ENCODE measurements at regions not wholly inside any gene's neighbourhood (a gene's known extent, or its start where the extent isn't known, plus 50 kb on each side); places are given as distances from the start of the nearest gene placed in this dataset.
"Not testable (repeated sequence)": the region's sequence is repeated elsewhere in the genome, so short reads cannot be mapped to it uniquely, and the experiment has no call there.

DNA sequence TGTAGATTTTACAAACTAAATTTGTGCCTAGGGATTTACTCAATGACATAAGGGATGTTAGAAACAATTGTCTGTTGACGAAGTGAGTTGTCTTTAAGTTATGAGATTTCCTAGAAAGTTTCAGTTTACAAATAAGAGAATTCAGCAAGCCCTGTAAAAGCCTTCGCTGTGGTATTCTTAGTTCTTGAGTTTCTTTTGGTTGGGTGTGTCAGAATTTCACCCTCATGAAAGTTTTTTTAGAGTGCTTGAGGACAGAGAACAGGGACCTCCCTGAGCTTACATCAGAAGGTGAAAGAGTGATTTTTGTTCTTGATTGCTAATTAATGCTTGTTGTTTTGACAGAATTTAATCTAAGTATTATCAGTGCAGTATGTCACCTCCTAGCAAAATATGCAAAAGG, 2628.2 kb downstream of the ARAP2 start:
- DNase-seq, result no peak

DNA sequence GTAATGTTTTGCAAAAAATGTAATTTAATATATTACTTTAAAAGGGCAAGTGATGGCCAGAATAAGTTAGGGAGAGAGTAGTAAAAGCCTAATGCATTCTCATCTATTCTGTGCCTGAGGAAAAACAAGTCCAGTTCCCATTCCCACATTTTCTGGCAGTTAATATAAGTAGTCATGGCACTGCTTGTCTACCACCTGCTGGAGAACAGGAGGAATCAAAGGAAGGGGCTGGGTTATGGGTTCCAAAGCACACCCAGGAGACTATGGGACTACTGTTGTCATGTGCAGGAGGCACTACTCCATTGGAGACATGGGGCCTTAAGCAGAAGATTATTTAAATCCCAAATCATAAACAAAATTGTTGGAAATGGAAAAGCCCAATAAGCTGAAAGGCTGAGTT, 2618.6 kb downstream of the ARAP2 start:
- DNase-seq, result no peak

DNA sequence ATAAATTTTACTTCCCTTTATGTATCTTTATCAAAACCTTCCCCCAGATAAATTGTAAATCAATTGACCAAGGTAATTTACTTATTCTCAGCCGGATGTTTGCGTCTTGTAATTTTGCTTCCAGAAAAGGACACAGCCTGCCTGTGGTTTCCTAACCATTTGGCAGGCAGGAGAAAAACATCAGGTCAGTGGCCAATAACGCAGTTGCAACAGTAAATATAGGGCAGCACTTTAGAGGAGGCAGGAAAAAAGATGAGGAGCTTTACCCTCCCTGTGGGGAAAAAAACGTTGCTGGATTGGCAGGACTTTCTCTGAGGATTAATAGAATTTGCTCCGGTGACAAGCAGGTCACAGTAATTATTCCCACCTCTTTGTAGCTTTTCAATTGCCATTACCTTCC, 2618.1 kb downstream of the ARAP2 start:
- no peak for DNase-seq

DNA sequence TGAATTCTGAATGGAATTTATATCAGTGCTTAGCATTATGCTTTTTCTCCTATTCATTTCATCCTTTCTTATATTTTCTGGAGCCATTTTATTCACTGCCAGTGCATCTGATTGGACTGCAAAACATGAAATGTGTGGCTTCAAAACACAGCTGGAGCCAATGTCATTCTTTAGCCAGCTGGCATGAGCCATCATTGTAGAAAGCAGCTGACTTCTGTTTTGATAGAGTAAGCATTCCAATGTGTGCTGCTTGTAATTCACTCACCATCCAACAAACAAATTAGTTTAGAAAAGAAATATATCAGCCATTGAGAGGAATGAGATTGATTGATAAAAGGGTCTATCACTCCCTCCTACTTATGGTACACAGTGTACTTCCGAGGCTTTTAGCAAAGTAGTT, 2616.0 kb downstream of the ARAP2 start:
- no peak for DNase-seq

DNA sequence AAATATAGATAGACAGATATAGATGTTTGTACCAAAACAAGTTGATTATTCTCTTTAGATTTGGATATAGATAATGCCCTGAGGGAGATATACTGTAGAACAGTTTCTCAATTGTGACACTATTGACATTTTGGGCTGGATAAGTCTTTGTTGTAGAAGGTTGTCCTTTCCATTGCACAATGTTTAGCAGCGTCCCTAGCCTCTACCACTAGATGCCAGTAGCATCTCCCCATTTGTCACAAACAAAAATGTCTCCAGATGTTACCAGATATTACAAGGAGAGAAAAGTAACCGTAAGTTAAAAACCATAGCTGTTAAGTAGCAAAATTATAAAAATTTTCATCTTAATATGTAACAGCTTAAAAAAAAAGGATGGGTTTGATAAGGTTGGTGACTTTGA, 2595.3 kb downstream of the ARAP2 start:
- no peak for DNase-seq

DNA sequence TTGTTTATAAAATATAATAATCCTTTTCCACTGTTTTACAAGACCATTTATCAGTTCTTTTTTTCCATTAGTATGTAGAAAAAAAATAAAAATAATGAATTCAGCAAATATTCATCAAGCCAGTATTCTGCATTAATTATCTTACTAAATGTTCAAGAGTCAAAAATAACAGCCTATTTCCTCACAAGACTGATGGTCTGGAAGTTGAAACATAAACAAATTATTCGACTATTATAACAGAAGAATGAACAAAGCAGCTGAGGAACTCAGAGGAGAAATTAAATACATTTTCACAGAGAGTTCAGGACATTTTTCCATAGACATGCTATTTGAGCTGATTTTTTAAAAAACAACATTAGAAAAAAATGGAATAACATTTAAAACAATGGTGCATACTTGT, 2594.8 kb downstream of the ARAP2 start:
- DNase-seq, result no peak

DNA sequence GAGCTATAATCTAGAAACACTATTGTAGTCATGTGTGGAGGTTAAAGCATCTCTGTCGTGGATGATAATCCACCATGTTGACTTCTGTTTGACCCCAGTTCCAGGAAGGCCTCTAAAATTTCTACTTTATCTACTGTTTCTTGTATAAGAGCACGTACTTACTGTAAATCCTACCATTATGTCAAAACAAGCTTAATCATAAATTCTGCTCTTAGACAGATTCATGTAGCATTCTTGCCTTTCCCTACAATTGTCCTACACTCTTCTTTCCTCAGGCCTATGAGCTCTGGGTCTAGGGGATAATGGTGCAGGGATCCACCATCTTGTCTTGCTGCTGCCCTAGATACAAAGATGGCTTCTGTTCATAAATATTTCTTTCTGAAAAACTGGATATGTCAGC, 2594.3 kb downstream of the ARAP2 start:
- no peak for DNase-seq

DNA sequence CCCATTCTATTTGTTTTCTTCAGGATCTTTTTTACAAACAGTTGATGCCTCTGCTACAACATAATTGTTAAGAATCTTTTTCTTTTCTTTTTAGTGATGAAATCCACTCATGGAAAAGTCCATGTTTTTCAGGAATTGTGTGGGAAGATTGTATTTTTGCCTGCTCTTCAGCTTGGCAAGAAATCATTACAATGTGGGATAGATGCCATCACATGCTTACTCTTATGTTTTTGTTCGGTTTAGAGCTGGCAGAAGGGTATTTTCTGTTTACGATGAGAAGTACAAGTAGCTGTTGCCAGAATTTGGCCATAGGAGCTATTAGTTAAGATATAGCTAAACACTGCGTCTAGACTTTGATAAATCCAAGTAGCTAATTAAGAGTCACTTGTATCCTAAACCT, 2585.3 kb downstream of the ARAP2 start:
- no peak for DNase-seq

DNA sequence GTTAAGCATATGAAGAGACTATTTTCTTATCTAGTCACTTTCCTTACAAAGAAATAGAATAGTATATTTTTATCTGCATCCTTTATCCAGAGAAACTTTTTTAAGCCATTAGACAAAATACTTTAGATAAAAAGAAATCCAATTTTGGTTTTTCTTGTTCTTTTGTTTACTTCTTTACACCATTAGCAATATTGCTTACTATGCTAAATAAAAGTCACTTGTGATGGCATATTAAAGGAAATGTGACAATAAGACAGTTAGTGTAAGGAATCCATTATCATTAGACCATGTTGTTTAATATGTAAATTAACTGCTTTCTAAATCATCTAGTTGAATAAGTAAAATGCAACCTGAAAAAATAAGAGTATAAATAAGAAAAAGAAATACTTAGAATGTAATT, 2582.7 kb downstream of the ARAP2 start:
- DNase-seq, result no peak

DNA sequence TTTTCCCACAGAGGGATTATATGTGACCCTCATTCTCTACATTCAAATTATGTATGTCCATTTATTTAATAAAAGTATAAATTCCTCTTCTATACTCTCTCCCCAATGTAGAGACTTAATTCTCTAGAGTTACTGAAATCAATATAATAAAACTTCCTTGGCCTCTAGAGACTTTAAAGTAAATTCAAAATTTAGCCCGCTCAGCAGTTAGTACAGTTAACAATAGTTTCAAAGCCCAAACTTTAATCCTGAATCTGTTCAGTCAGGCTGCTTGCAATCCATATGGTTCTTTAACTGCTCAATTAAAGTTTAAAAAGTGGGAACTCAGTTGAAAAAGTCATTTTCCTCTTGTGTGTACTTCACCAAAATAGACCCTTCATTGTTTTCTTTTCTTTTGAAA, 2558.4 kb downstream of the ARAP2 start:
- DNase-seq, result no peak

DNA sequence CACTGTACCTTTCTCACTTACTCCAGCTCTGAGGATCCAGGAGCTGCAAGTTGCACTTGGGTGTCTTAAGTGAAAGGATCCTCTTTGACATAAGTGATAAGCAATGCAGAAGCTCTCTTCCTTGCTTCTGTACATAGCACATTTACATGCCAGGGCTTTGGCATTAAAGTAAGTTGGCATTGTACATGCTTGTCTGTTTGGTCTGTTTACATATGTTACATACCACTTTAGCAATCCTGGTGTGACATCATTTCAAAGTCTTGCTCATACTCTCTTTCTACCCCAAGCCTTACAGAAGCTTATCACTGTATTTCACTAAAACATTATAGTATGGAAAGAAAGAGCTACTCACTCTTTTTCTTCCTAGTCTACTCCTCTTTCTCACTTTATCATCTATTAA, 2548.3 kb downstream of the ARAP2 start:
- DNase-seq, result no peak

DNA sequence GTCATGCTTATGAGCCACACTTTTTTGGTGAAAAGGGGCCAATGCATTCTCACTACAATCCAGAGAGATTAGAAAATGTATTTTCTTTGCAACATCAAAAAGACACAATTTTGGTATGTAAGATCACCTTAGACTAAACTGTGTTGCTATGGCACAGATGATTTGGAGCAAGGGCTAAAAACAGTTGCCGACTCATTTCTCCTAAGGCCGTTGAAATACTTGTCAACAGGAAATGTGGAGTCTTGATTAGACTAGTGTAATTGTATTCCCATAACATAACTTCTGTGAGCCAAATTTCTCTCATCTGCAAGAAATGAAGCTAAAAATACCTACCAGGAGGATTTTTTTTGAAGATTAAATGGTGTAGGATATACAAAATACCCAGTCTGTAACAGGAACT, 2547.7 kb downstream of the ARAP2 start:
- no peak for DNase-seq

DNA sequence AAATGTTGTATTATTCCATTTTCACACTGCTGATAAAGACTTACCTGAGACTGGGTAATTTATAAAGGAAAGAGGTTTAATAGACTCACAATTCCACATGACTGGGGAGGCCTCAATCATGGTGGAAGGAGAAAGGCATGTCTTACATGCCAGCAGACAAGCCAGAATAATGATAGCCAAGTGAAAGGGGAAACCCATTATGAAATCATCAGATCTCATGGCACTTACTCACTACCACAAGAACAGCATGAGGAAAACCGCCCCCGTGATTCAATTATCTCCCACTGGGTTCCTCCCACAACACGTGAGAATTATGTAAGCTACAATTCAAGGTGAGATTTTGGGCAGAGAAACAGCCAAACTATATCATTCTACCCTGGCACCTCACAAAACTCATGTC, 2535.1 kb downstream of the ARAP2 start:
- DNase-seq, result no peak

DNA sequence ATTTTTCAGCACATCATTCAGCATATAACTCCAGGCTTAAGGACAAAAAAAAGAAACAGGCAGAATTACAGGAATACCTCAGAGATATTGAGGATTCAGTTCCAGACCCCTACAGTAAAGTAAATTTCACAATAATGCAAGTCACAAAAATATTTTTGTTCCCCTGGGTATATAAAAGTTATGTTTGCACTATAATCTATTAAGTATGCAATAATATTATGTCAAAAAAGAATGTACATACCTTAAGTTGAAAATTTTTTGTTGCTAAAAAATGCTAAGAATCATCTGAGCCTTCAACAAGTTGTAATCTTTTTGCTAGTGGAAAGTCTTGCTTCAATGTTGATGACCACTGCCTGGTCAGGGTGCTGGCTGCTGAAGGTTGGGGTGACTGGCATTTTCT, 2532.5 kb downstream of the ARAP2 start:
- no peak for DNase-seq

DNA sequence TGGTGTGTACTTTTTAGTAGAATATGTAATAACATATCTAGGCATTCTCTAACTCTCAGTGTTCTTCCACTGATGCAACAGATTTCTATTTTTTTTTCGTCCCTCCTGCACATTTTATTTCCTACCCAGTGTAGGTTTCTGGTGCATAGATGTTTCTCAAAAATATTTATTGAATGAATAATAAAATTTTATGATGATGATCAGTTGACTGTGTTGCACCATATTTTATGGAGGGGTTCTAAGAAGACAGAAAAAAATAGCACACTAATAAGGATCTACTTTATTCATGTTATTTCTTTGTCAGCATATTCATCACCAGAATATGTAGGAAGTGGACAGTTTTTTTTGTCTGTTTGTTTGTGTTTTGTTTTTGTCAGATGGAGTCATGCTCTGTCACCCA, 2529.3 kb downstream of the ARAP2 start:
- no peak for DNase-seq

DNA sequence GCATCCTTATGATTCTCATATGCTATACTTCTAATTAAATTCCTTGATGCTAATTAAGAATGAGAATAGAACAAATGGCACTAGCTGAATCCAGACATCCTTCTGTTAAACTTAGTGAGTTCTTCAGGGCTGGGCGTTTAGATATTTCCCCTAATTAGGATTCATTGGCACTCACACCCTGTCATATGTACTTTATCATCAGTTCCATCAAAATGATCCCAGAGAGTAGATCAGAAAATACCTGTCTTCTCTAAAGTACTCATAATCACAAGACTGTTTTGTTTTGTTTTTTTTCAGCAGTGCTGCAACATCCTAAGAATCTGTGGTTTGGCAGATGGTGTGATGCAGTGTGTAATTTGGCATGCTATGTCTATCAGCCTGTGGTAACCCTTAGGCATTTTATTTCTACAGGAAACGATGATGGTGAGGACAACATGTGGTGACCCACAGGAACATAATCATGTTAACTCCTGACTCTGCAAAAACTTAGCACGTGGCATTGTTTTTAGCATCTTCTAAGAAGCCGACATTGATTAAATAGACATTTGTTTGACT, 2528.4 kb downstream of the ARAP2 start:
- DNase-seq, result no peak

DNA sequence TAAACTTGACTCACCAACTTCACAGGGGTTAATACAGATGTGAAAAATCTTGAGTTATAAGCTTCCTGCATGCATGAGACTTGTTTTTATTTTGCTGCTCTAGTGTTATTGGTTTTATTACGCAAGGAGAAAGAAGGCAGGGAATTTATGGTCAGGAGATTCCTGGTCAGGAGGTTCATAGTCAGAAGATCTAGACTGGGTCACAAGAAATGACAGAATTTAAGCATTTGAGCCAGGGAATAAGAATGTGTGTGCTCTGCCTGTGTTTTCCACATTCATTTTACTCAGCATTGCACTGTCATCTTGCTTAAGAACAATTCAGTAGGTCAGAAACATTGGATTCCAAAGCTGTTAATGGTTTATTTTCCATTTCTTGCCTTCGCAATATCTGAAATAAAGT, 2522.1 kb downstream of the ARAP2 start:
- no peak for DNase-seq

DNA sequence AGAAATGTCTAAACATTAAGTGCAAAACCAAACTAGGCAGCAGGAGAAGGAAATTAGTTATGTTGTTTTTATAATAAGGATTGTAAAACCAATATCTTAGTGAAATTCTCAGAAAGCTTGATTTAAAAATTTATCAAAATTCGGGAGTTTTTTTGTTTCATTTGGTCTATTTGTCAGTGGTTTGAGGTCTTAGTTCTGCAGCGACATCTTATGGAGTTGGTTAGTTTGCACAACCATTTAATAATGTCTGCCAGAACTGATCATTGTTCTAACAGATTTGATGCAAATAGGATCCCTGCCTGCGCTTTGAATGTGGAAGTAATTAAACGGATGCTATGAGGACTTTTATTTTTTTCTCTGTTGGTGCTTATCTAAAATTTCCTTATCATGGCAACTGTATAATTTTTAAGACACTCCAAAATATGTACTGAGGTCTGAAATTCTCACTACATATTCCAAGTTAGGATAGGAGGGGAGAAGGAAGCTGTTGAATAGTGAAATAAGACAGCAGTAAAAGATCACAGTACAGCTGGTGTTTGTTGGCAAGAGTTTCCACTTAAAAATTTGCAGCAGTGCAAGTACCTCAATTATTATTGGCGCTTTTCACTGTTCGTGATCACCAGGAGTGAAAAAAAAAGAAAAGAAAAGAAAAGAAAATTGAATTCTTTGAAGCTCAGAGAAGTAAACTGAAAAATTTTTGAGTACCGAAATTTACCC, 2521.4 kb downstream of the ARAP2 start:
- no peak for DNase-seq

DNA sequence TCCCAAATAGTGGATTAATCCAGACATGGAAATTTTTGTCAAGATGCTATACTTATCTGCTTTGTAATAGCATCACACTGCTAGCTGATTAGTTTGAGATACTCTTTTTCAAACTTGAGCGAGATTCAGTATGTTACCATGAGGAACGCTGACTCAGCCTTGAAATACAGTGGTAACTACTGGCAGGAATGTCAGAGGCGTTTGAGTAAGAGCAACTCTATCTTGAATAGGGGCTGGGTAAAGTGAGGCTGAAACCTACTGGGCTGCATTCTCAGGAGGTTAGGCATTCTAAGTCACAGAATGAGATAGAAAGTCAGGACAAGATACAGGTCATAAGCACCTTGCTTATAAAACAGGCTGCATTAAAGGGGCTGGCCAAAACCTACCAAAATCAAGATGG, 2519.6 kb downstream of the ARAP2 start:
- no peak for DNase-seq

DNA sequence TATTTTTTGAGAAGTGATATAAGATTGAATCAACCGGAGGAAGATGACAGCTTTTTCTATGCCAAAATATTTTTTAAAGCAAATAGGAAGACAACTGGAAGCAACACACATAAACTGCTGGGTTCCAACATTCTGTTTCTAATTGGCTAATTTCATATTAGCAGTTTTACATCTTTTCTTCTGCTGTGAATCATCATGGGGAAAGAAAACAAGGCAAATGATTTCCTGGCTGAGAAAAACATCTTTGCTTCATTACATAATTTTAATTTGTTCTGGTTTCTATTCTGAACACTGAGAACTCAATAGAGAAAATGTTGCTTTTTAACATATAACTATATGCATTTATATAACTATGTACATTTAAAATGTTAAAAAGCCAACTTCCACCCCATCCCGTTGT, 2518.5 kb downstream of the ARAP2 start:
- no peak for DNase-seq

DNA sequence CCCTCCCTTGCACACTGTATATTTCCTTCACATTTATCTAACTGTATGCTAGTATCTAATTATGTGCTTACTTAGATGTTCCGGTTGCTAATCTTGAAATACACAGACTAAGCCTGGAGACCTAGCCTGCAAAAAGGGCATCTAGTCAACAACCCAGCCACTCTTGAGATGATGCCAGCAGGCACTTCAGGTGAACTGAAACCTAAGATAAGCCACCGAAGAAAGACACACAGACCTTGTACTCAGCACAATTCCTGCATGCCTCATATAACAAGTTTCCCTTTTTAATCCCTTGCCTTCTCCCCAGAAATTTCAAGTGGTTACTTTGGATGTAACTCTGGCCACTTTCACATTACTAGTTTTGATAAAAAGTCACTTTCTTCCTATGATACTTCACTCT, 2506.6 kb downstream of the ARAP2 start:
- no peak for DNase-seq

DNA sequence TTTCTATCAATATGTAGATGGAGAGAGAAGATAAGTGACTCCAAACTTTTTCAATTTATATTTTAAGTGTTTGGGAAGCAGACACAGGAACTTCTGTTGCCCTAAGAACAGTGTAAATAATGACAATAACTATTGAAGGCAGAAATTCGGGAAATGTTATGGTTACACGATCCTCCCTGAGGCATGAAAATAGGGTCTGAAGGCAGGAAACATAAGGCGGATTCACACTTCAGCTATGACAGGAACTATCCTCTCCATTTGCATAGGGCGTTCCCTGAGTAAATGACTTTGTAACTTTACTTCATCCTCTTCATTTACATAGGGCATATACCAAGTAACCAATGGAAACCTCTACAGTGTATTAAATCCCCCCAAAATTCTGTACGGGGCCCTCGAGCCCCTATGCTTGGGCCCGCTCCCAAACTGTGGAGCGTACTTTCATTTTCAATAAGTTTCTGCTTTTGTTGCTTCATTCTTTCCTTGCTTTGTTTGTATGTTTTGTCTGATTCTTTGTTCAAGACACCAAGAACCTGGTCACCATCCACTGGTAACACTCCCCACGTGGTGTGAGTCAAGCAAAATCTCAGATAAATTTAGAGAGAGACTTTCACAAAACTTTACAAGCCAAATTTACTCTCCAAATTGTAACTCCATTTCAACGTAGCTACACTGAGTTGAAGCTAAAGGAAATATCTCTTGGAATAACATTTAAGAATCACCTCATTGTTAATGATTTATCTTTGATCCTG, 2504.3 kb downstream of the ARAP2 start:
- DNase-seq, result no peak

DNA sequence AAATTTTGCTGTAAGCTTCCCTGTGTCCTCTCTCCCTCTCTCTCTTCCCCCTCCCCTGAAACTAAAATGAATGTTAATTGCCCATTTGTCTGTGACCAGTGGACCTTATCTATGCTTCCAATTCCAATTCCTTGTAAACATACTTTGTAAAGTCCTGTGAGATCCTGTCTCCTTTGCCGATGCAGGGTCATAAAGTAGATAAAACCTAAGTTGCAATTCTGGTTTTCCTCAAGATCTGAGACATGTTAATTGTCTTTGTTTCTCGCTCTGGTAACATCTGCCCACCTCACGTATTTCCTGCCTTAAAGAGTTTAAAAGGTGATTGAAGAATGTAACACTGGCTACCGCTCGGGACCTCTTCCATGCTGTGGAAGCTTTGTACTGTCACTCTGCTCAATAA, 2503.4 kb downstream of the ARAP2 start:
- not testable (repeated sequence) for DNase-seq

DNA sequence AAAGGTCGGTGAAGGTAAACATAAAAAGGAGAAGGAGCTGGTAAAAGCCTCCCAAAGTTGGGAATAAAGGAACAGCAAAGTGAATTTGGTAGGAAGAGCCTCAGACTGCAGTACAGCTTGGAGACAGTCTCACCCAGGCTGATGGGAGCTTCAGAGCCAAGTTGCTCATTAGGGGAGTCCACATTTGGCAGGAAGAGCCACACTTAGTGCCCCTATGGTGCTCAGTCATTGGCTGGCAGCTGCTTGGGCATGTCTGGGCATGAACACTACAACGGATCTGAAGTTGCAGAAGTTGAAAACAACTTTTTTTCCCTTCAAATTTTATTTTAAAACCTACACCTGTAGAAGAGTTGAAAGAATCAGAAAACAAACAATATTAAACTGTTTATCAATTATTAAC, 2497.3 kb downstream of the ARAP2 start:
- no peak for DNase-seq

DNA sequence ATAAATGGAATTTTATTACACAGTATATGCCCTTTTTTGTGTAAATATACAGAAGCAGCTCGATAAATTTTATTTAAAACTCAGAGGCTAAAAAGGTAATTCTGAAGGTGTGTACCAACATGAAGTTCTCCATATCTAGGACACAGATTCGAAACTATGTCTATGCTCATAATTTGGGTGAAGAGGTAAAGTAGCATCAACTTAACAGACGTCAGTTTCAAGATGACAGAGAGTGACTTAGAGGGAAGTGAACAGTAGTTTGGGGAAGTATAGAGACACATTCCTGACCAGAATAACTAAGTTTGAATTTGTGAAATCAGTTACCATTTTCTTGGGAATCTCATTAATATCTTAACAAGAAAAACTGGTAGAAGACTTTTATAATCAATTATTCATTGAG, 2493.3 kb downstream of the ARAP2 start:
- no peak for DNase-seq

Data from CD4-positive, alpha-beta T cell treated with Interleukin-21 for 1 hour (primary cell).